ENCODE measurements at regions not wholly inside any gene's neighbourhood (a gene's known extent, or its start where the extent isn't known, plus 50 kb on each side); places are given as distances from the start of the nearest gene placed in this dataset.
"Not testable (repeated sequence)": the region's sequence is repeated elsewhere in the genome, so short reads cannot be mapped to it uniquely, and the experiment has no call there.

- intact Hi-C loops (cut with DNase I; ENCODE audit: low total_unique reads): no loop called here
- no peak for DNase-seq
- H3K9me3 ChIP-seq: peaks cover 0 to 11% (median 8%) of the 10 kb centered on the region in 8 donors
- H3K27ac ChIP-seq: no peak overlapping the region
- H3K27me3 ChIP-seq (replicated peaks in 1 of 7): no peaks in the 10 kb centered on the region
- 78 to 89% (median 87%) methylated on average over 5 of the region's 5 CpGs for WGBS, 5 donors
- no peaks in the 10 kb centered on the region for H3K4me1 ChIP-seq
- no peaks in the 10 kb centered on the region for H3K36me3 ChIP-seq
- H3K4me3 ChIP-seq: no peak overlapping the region
- no peak for TF ChIP-seq POLR2A (IDR thresholded peaks at IDR 0.05)
Measured at GRCh38 chr14:43528321-43528720, 978.8 kb downstream of the FSCB start.

- Histone ChIP-seq H3K4me3 (no peak overlapping the region), H3K4me1 (no peaks in the 10 kb centered on the region), H3K27ac (no peak overlapping the region), H3K9me3 (no peaks in the 10 kb centered on the region), H3K27me3 (replicated peaks in 1 of 7) (no peaks in the 10 kb centered on the region), H3K36me3 (no peaks in the 10 kb centered on the region)
- no peak for TF ChIP-seq POLR2A (IDR thresholded peaks at IDR 0.05)
- TF ChIP-seq POLR2AphosphoS5 (IDR thresholded peaks at IDR 0.05): no peak
- TF ChIP-seq CTCF (IDR thresholded peaks at IDR 0.05 in 8 of 11, conservative IDR thresholded peaks at IDR 0.05 in 3 of 11): no peak
- DNase-seq: no peak
- WGBS, 5 donors: 3 to 10% (median 5%) methylated on average over 1 of the region's 1 CpG
- intact Hi-C loops (cut with DNase I; ENCODE audit: low total_unique reads): no loop called here
Measured at GRCh38 chr14:43525658-43526057, 981.4 kb downstream of the FSCB start.

GRCh38 chr14:43522901-43523300 is 984.2 kb downstream of the FSCB start:
- intact Hi-C loops (cut with DNase I; ENCODE audit: low total_unique reads): no loop called here
- H3K9me3 ChIP-seq: no peaks in the 10 kb centered on the region
- H3K27me3 ChIP-seq (replicated peaks in 1 of 7): no peaks in the 10 kb centered on the region
- no peak overlapping the region for H3K4me3 ChIP-seq
- no peaks in the 10 kb centered on the region for H3K36me3 ChIP-seq
- H3K4me1 ChIP-seq: no peaks in the 10 kb centered on the region
- 79 to 89% (median 85%) methylated on average over 4 of the region's 4 CpGs for WGBS, 5 donors
- DNase-seq: no peak
- no peak overlapping the region for H3K27ac ChIP-seq
- no peak for TF ChIP-seq CTCF (IDR thresholded peaks at IDR 0.05 in 8 of 11, conservative IDR thresholded peaks at IDR 0.05 in 3 of 11)
- TF ChIP-seq POLR2A (IDR thresholded peaks at IDR 0.05): no peak
- TF ChIP-seq POLR2AphosphoS5 (IDR thresholded peaks at IDR 0.05): no peak

- no peaks in the 10 kb centered on the region for H3K9me3 ChIP-seq
- intact Hi-C loops (cut with DNase I; ENCODE audit: low total_unique reads): no loop called here
- H3K36me3 ChIP-seq: no peaks in the 10 kb centered on the region
- 87 to 96% (median 95%) methylated on average over 4 of the region's 4 CpGs for WGBS, 5 donors
- no peaks in the 10 kb centered on the region for H3K27me3 ChIP-seq (replicated peaks in 1 of 7)
- no peak for DNase-seq
- TF ChIP-seq POLR2AphosphoS5 (IDR thresholded peaks at IDR 0.05): no peak
- TF ChIP-seq POLR2A (IDR thresholded peaks at IDR 0.05): no peak
- TF ChIP-seq CTCF (IDR thresholded peaks at IDR 0.05 in 8 of 11, conservative IDR thresholded peaks at IDR 0.05 in 3 of 11): no peak
- no peaks in the 10 kb centered on the region for H3K4me1 ChIP-seq
- no peak overlapping the region for H3K4me3 ChIP-seq
- H3K27ac ChIP-seq: no peak overlapping the region
Measured at GRCh38 chr14:43522191-43522590, 984.9 kb downstream of the FSCB start.

GRCh38 chr14:43503508-43503907 is 1003.6 kb downstream of the FSCB start:
- H3K9me3 ChIP-seq: peaks cover 0 to 8% (median under 1%) of the 10 kb centered on the region in 8 donors
- TF ChIP-seq POLR2A (IDR thresholded peaks at IDR 0.05) (no peak), CTCF (IDR thresholded peaks at IDR 0.05 in 8 of 11, conservative IDR thresholded peaks at IDR 0.05 in 3 of 11) (no peak), POLR2AphosphoS5 (IDR thresholded peaks at IDR 0.05) (no peak)
- H3K4me3 ChIP-seq: no peak overlapping the region
- H3K27ac ChIP-seq: no peak overlapping the region
- intact Hi-C loops (cut with DNase I; ENCODE audit: low total_unique reads): no loop called here
- H3K36me3 ChIP-seq: no peaks in the 10 kb centered on the region
- H3K4me1 ChIP-seq: no peaks in the 10 kb centered on the region
- DNase-seq: no peak
- H3K27me3 ChIP-seq (replicated peaks in 1 of 7): no peaks in the 10 kb centered on the region

- intact Hi-C loops (cut with DNase I; ENCODE audit: low total_unique reads); H3K4me3 ChIP-seq; H3K9me3 ChIP-seq; H3K36me3 ChIP-seq; H3K27ac ChIP-seq; H3K4me1 ChIP-seq; H3K27me3 ChIP-seq (replicated peaks in 1 of 7): not testable (repeated sequence)
- 86 to 97% (median 92%) methylated on average over 8 to 13 of the region's 13 CpGs for WGBS, 5 donors
- DNase-seq: peak; percentile 31
Measured at GRCh38 chr14:43492359-43492758, 1014.7 kb downstream of the FSCB start.

Measured in spleen (tissue), 11 donors.